Bronchial epithelial cell (primary cell): ENCODE measurements at regions not wholly inside any gene's neighbourhood (a gene's known extent, or its start where the extent isn't known, plus 50 kb on each side); places are given as distances from the start of the nearest gene placed in this dataset.
"Not testable (repeated sequence)": the region's sequence is repeated elsewhere in the genome, so short reads cannot be mapped to it uniquely, and the experiment has no call there.

Source experiments
- DNase-seq: peaks from one replicate; pipeline ENCODE4 v3.0.0-alpha.2; 2010; ENCODE audit warnings: low read depth
- FAIRE-seq: peaks from 2 replicates; lab custom pipeline; 2011; peaks lifted over from hg19 to GRCh38; lab: Jason Lieb, UNC
- H3K27me3 ChIP-seq: 2 replicates; pipeline ENCODE4 v1.5.1; 2011; ENCODE audit warnings: low read length; ENCODE audit not compliant: control insufficient read depth, insufficient read depth
- H3K36me3 ChIP-seq: 2 replicates; pipeline ENCODE4 v1.5.1; 2011; ENCODE audit warnings: low read length; ENCODE audit not compliant: control insufficient read depth, insufficient read depth
- H3K4me3 ChIP-seq: 2 replicates; pipeline ENCODE4 v1.5.1; 2011; ENCODE audit warnings: mild to moderate bottlenecking, low read depth, low read length, control low read depth
- CTCF ChIP-seq: IDR thresholded peaks from 2 replicates; pipeline ENCODE4 v1.5.1; 2011; ENCODE audit warnings: mild to moderate bottlenecking, moderate library complexity, low read length, control low read depth, inconsistent platforms; ENCODE audit not compliant: insufficient read depth, severe bottlenecking

DNA sequence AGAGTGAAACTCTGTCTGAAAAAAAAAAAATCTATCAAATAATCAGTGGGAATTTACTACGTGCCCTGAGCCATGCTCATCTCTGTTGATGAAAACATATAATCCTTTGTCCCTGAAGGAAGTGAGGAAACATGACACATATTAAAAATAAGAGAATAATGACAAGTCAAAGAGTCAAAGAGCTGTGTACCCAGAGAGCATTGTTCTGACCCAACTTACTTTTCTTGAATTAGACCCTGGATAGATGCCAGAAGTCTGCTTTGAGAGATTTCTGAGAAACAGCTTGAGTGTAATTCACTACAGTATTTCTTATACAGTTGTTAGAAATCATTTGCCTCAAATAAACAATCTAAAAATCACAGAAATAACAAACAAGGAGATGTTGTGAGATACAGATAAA, 490.0 kb upstream of the PIK3R1 start:
- no peaks in the 10 kb centered on the region for H3K27me3 ChIP-seq
- no peak for FAIRE-seq
- TF ChIP-seq CTCF = no peak
- no peaks in the 10 kb centered on the region for H3K36me3 ChIP-seq
- no peak overlapping the region for H3K4me3 ChIP-seq
- no peak for DNase-seq

- no peaks in the 10 kb centered on the region for H3K27me3 ChIP-seq
- no peak for FAIRE-seq
- H3K36me3 ChIP-seq = no peaks in the 10 kb centered on the region
- TF ChIP-seq CTCF = no peak
- DNase-seq = no peak
- H3K4me3 ChIP-seq = no peak overlapping the region
Observed at GRCh38 chr5:67724412-67725135, 491.0 kb upstream of the PIK3R1 start.

GRCh38 chr5:67723873-67724272, 491.7 kb upstream of the PIK3R1 start:
- Histone ChIP-seq H3K27me3 (no peaks in the 10 kb centered on the region), H3K4me3 (no peak overlapping the region), H3K36me3 (no peaks in the 10 kb centered on the region)
- no peak for DNase-seq
- FAIRE-seq = no peak
- TF ChIP-seq CTCF = no peak

DNA sequence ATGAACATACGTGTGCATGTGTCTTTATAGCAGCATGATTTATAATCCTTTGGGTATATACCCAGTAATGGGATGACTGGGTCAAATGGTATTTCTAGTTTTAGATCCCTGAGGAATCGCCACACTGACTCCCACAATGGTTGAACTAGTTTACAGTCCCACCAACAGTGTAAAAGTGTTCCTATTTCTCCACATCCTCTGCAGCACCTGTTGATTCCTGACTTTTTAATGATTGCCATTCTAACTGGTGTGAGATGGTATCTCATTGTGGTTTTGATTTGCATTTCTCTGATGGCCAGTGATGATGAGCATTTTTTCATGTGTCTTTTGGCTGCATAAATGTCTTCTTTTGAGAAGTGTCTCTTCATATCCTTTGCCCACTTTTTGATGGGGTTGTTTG, 493.0 kb upstream of the PIK3R1 start:
- not testable (repeated sequence) for H3K27me3 ChIP-seq, DNase-seq, FAIRE-seq, H3K36me3 ChIP-seq, H3K4me3 ChIP-seq

- no peaks in the 10 kb centered on the region for H3K27me3 ChIP-seq
- no peak for TF ChIP-seq CTCF
- no peak overlapping the region for H3K4me3 ChIP-seq
- no peak for DNase-seq
- H3K36me3 ChIP-seq = no peaks in the 10 kb centered on the region
- FAIRE-seq = no peak
Observed at GRCh38 chr5:67720162-67720772, 495.3 kb upstream of the PIK3R1 start.

GRCh38 chr5:67702008-67702407, 505.4 kb upstream of the CD180 start:
- H3K4me3 ChIP-seq = no peak overlapping the region
- H3K27me3 ChIP-seq = no peaks in the 10 kb centered on the region
- no peak for DNase-seq
- FAIRE-seq = no peak
- no peaks in the 10 kb centered on the region for H3K36me3 ChIP-seq
- no peak for TF ChIP-seq CTCF
